Esophagus muscularis mucosa (tissue), 4 donors: ENCODE measurements at regions not wholly inside any gene's neighbourhood (a gene's known extent, or its start where the extent isn't known, plus 50 kb on each side); places are given as distances from the start of the nearest gene placed in this dataset.

ENCODE experiments used
- DNase-seq: peaks from one replicate; pipeline ENCODE4 v3.0.0-alpha.2; 2017; ENCODE audit errors: extremely low spot score
- H3K27ac ChIP-seq, 4 donors: fragments of 200-600 bp; sonication (generic); replicated peaks in 1 of 4; 1 replicate in 3 of 4; 2 replicates in 1 of 4; pipeline ENCODE4 v1.5.1; 2016 to 2019; ENCODE audit warnings: mild to moderate bottlenecking in 1 of 4
- H3K27me3 ChIP-seq, 4 donors: fragments of 200-600 bp; sonication (generic); one replicate each; pipeline versions ENCODE4 v1.5.1 to v1.6.0; 2016 to 2019
- H3K36me3 ChIP-seq, 4 donors: fragments of 200-600 bp; sonication (generic); one replicate each; pipeline ENCODE4 v1.5.1; 2016 to 2019
- H3K4me1 ChIP-seq, 4 donors: fragments of 200-600 bp; sonication (generic); one replicate each; pipeline ENCODE4 v1.5.1; 2016 to 2019
- H3K4me3 ChIP-seq, 4 donors: fragments of 200-600 bp; sonication (generic); 1 replicate in 2 of 4; 2 replicates in 2 of 4; pipeline ENCODE4 v1.5.1; 2016 to 2019; ENCODE audit warnings: mild to moderate bottlenecking in 4 of 4, moderate library complexity in 1 of 4
- H3K9me3 ChIP-seq, 4 donors: fragments of 200-600 bp; sonication (generic); 1 replicate in 3 of 4; 2 replicates in 1 of 4; pipeline ENCODE4 v1.5.1; 2016 to 2019
- CTCF ChIP-seq, 3 experiments: fragments of 200-600 bp in 2 of 3; fragments of 450-650 bp in 1 of 3; sonication (generic) in 2 of 3; IDR thresholded peaks; one replicate each; pipeline ENCODE4 v1.5.1; 2017 to 2019; ENCODE audit warnings: antibody characterized with exemption in 3 of 3, mild to moderate bottlenecking in 2 of 3, moderate library complexity in 1 of 3
- EP300 ChIP-seq: sonication (generic); formaldehyde crosslinking; IDR thresholded peaks from one replicate; pipeline ENCODE4 v1.6.1; 2017; ENCODE audit warnings: antibody characterized with exemption
- POLR2A ChIP-seq: fragments of 450-650 bp; IDR thresholded peaks from one replicate; pipeline ENCODE4 v1.6.1; 2017; ENCODE audit warnings: antibody characterized with exemption, moderate library complexity, mild to moderate bottlenecking, low read depth
- POLR2AphosphoS5 ChIP-seq, 2 donors: sonication (generic); formaldehyde crosslinking; IDR thresholded peaks; one replicate each; pipeline ENCODE4 v1.6.1; 2017; ENCODE audit warnings: antibody characterized with exemption in 2 of 2
- WGBS: methylation state at CpG from one replicate; pipeline ENCODE4 v1.1.5; 2018; 5-methylcytosine and 5-hydroxymethylcytosine counted together
- intact Hi-C: fragments of 100-400 bp; cut with DNase I; formaldehyde crosslinking; loops from one replicate; pipeline ENCODE4 v1.15.1; 2023

- no peak overlapping the region for H3K27ac ChIP-seq
- no peak overlapping the region for H3K4me3 ChIP-seq
- DNase-seq = no peak
- WGBS = 66% methylated on average over 8 of the region's 8 CpGs
- no peaks in the 10 kb centered on the region for H3K9me3 ChIP-seq
- intact Hi-C loops = no loop called here
- H3K36me3 ChIP-seq = no peaks in the 10 kb centered on the region
- H3K27me3 ChIP-seq = no peaks in the 10 kb centered on the region
- TF ChIP-seq CTCF (IDR thresholded peaks at IDR 0.05) (no peak), POLR2AphosphoS5 (IDR thresholded peaks at IDR 0.05) (no peak), EP300 (no peak), POLR2A (no peak)
- H3K4me1 ChIP-seq = peaks cover 0 to 3% (median 0%) of the 10 kb centered on the region in 4 donors
Observed at GRCh38 chr5:167985373-167985772, 306.1 kb upstream of the WWC1 start.

GRCh38 chr5:167987490-167988280 lies 303.8 kb upstream of the WWC1 start:
- Histone ChIP-seq H3K36me3 (no peaks in the 10 kb centered on the region), H3K27me3 (no peaks in the 10 kb centered on the region), H3K9me3 (no peaks in the 10 kb centered on the region), H3K27ac (no peak overlapping the region), H3K4me1 (peaks cover 0 to 3% (median 0%) of the 10 kb centered on the region in 4 donors), H3K4me3 (no peak overlapping the region)
- DNase-seq = no peak
- TF ChIP-seq CTCF (IDR thresholded peaks at IDR 0.05) = no peak
- intact Hi-C loops = no loop called here
- 75% methylated on average over 12 of the region's 12 CpGs for WGBS

GRCh38 chr5:167992868-167993267 lies 298.6 kb upstream of the WWC1 start:
- Histone ChIP-seq H3K36me3 (peaks cover 0 to 6% (median 0%) of the 10 kb centered on the region in 4 donors), H3K27ac (no peak overlapping the region), H3K27me3 (no peaks in the 10 kb centered on the region), H3K4me3 (no peak overlapping the region), H3K9me3 (no peaks in the 10 kb centered on the region), H3K4me1 (peaks cover 0 to 3% (median 0%) of the 10 kb centered on the region in 4 donors)
- intact Hi-C loops = no loop called here
- DNase-seq = no peak
- no peak for TF ChIP-seq CTCF (IDR thresholded peaks at IDR 0.05)
- TF ChIP-seq POLR2AphosphoS5 (IDR thresholded peaks at IDR 0.05) = no peak
- no peak for TF ChIP-seq EP300
- no peak for TF ChIP-seq POLR2A
- WGBS = 83% methylated on average over 11 of the region's 11 CpGs

- Histone ChIP-seq H3K9me3 (no peaks in the 10 kb centered on the region), H3K27ac (no peak overlapping the region), H3K4me1 (no peaks in the 10 kb centered on the region), H3K27me3 (no peaks in the 10 kb centered on the region), H3K36me3 (peaks cover 0 to 6% (median 0%) of the 10 kb centered on the region in 4 donors), H3K4me3 (no peak overlapping the region)
- TF ChIP-seq POLR2A = no peak
- no peak for TF ChIP-seq CTCF (IDR thresholded peaks at IDR 0.05)
- TF ChIP-seq EP300 = no peak
- no peak for TF ChIP-seq POLR2AphosphoS5 (IDR thresholded peaks at IDR 0.05)
- intact Hi-C loops = no loop called here
- DNase-seq = no peak
- no CpG with 5 or more reads among the region's 3 CpGs for WGBS
Observed at GRCh38 chr5:167993771-167994170, 297.7 kb upstream of the WWC1 start.
